NCI-H2196 (cell line): ENCODE measurements at regions not wholly inside any gene's neighbourhood (a gene's known extent, or its start where the extent isn't known, plus 50 kb on each side); places are given as distances from the start of the nearest gene placed in this dataset.

ENCODE experiments used
- DNase-seq: peaks from one replicate; lab custom pipeline; 2025; ENCODE audit not compliant: unreplicated experiment; lab: John Stamatoyannopoulos, UW

DNA sequence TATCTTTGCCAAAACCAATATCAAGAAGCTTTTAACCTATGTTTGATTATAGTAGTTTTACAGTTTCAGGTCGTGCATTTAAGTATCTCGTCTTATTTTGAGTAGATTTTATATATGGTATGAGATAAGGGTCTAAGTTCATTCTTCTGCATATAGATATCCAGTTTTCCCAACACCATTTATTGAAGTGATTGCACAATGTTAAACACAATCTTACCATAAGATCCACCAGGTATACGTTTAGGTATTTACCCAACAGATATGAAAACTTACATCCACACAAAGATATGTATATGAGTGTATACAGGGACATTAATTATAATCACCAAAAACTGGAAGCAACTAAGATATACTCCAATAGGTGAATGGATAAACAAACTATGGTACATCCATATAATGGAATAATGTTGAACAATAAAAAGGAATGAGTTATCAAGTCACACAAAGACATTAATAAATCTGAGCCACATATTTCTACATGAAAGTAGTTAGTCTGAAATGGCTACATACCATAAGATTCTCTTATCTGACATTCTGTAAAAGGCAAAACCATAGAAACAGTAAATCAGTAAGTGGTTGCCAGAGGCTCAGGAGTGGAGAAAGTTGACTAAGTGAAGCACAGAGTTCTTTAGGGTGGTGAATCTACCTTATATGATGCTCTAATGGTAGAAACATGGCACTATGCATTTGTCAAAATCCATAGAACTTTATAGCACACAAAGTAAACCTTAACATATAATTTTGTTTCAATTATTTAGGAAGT is 222.6 kb downstream of the NUAK1 start:
- DNase-seq = no peak

- DNase-seq = no peak
Measured at GRCh38 chr12:105916760-105917039, 222.1 kb downstream of the NUAK1 start.

DNA sequence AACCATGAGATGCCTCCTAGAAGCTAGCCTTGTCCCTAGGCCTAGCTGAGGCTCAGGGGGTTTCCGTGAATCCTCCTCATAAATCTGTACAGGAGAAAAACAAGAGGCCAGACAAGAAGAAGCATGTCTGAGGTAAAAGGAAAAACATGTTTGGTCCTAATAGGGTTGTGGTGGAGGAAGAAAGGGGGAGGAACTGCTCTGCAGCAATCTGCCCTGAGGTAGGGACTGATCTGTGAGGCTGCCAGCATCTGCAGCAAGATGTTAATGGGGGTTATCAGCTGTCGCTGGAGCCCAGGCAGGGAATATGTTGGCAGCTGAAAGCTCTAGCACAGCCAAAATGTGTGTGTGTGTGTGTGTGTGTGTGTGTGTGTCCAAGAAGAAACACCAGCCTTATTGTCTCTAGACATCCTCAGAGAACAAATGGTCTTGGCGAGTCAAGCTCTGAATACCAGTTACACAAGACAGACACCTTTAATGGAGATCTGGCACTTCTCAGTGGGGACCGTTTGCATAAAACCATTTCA is 218.5 kb downstream of the NUAK1 start:
- DNase-seq = peak; percentile 71

DNA sequence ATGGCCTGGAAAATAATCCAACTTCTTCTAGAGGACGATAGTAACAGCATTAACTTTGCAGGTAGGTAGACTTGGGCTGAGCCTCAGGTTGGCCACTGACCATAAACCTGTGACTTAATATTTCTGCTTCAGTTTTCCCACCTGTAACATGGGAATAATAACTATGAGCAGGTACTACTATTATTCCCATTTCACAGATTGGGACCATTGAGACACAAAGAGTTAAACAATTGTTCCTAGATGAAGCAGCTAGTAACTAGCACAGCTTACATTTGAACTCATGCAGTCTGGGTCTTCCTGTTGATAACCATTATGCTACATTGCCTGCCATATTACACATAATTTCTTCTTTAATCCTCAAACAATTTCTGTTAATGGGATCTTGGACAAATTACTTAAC is 217.7 kb downstream of the NUAK1 start:
- no peak for DNase-seq

DNA sequence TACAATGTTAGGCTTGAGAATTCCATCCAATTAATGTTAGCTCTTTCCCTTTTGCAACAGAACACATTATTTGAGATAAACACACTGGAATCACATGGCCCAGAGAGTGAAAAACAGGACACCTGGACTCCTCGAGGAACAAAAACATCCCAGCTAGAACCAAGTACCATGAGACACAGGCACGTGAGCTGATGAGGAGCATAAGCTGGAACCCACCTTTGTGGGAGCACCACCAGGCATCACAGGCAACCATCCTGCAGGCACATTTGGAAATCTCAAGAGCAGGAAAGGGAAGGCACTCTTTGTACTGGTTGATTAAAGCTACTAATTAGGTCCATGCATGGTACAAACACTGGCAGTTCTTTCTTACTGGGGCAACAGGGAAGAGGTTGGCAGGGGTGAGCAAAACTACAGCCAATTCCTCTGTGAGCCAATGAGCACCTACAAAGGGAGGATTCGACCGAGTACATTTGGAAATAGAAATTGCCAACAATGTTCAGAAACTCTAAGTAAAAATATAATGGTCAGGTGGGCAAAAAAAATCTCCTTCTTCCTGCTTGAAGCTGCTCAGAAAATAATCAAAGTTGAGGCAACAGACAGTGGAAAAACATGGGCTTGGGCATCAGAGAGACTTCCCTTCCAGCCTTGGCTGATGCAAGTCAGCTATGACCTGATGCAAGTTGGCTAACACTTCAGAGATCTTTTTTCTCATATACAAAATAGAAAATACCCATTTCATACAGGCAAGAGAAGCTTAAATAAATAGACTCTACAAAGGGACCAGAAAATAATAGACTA is 216.7 kb downstream of the NUAK1 start:
- DNase-seq = no peak

GRCh38 chr12:105922670-105923102 is 216.1 kb downstream of the NUAK1 start:
- DNase-seq = peak; percentile 27

GRCh38 chr12:105924526-105925208 is 214.1 kb downstream of the NUAK1 start:
- DNase-seq = no peak

DNA sequence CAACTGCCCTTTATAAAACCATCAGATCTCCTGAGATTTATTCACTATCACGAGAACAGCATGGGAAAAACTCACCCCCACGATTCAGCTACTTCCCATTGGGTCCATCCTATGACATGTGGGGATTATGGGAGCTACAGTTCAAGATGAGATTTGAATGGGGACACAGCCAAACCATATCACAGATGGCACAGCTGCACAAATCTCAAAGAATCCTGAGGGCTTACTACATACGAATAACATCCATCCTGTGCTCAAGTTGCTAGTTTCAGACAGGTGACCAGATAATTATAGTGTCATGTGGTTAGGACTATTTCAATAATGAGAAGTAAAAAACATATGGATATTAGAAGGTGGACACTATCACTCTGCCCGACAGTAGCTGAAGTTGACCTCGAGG is 211.2 kb downstream of the NUAK1 start:
- no peak for DNase-seq

GRCh38 chr12:105928436-105928835 is 210.3 kb downstream of the NUAK1 start:
- peak; percentile 58 for DNase-seq

GRCh38 chr12:105929192-105929591 is 209.6 kb downstream of the NUAK1 start:
- no peak for DNase-seq

- peak; percentile 14 for DNase-seq
Measured at GRCh38 chr12:105930557-105931503, 207.9 kb downstream of the NUAK1 start.

- DNase-seq = no peak
Measured at GRCh38 chr12:105931762-105932570, 206.8 kb downstream of the NUAK1 start.

- peak; percentile 77 for DNase-seq
Measured at GRCh38 chr12:105933671-105934665, 204.8 kb downstream of the NUAK1 start.

DNA sequence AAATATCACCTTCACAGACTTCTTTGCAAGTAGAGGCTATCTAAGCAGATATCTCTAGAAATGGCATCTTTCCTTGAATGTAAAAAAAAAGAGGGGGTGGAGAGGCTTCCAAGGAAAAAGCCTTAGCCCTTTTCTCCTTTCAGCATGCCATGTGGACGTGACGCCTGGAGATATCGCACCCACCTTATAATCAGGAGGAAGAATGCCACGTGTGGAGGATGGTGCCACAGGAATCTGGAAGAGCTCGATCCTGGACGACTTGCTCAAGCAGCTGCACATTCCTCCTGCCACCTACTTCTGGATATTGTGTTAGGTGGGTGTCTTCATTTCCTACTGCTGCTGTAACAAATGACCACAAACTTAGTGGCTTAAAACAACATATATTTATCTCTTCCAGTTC is 203.6 kb downstream of the NUAK1 start:
- DNase-seq = no peak

GRCh38 chr12:105935981-105936380 is 202.8 kb downstream of the NUAK1 start:
- DNase-seq = no peak

DNA sequence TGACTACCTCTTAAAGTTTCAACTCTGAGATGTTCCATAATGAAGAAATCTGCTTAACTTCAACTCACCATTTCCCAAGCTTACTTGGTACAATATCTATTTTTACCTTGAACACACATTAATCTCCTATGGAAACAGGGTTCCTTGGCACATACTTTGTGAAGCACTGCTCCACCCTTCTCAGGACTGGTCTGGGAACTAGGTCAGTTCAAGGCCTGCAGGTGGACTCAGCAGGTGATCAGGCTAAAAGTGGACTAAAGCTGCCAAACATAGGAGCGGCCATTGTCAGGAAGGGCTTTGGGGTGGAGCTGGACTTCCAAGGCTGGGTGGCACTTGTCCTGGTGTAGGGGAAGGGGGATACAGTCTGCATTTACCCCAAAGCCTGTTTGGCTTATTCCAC is 202.3 kb downstream of the NUAK1 start:
- DNase-seq = no peak

DNA sequence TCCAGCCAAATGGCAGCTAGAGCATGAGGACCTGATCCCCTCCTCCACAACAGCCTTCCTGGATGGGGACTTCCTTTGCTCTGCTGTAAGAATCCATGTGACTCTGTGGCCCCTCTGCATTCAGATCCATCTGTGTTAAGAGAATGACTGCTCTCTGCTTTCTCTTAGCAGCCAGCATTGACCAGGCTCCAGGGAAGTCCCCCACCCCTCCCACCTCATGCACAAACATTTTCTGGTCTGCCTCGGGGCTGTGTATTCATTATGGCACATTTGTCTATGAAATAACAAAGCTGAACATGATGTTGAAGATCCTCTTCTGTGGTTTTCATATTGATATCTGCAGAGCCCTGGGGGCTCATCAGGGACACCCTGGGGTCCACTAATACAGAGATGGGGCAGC is 201.7 kb downstream of the NUAK1 start:
- DNase-seq = no peak

- no peak for DNase-seq
Measured at GRCh38 chr12:105939181-105939721, 199.5 kb downstream of the NUAK1 start.
